GM23248 (cell line): ENCODE measurements at regions not wholly inside any gene's neighbourhood (a gene's known extent, or its start where the extent isn't known, plus 50 kb on each side); places are given as distances from the start of the nearest gene placed in this dataset.

Experiments
- DNase-seq: peaks from one replicate; pipeline ENCODE4 v3.0.0-alpha.2; 2015
- H2AFZ ChIP-seq: fragments of 200-600 bp; sonication (generic); 2 replicates; pipeline ENCODE4 v1.6.1; 2016; ENCODE audit warnings: antibody characterized with exemption
- H3F3A ChIP-seq: fragments of 200-600 bp; sonication (generic); 2 replicates; pipeline ENCODE4 v1.6.1; 2016; ENCODE audit warnings: mild to moderate bottlenecking, antibody characterized with exemption, mixed run types; ENCODE audit not compliant: insufficient read depth
- H3K27ac ChIP-seq: fragments of 200-600 bp; sonication (generic); 2 replicates; pipeline ENCODE4 v1.5.1; 2016; ENCODE audit warnings: mild to moderate bottlenecking
- H3K27me3 ChIP-seq: fragments of 200-600 bp; sonication (generic); replicated peaks from 2 replicates; pipeline ENCODE4 v1.6.1; 2016; ENCODE audit warnings: mild to moderate bottlenecking; ENCODE audit not compliant: insufficient read depth
- H3K36me3 ChIP-seq: fragments of 200-600 bp; sonication (generic); 2 replicates; pipeline ENCODE4 v1.6.1; 2016; ENCODE audit warnings: low read depth, mild to moderate bottlenecking
- H3K4me1 ChIP-seq: fragments of 200-600 bp; sonication (generic); 2 replicates; pipeline ENCODE4 v1.6.1; 2016; ENCODE audit warnings: mild to moderate bottlenecking; ENCODE audit not compliant: insufficient read depth
- H3K4me2 ChIP-seq: fragments of 200-600 bp; sonication (generic); one replicate; pipeline ENCODE4 v1.6.1; 2016; ENCODE audit warnings: mild to moderate bottlenecking; ENCODE audit not compliant: unreplicated experiment
- H3K4me3 ChIP-seq: fragments of 200-600 bp; sonication (generic); 2 replicates; pipeline ENCODE4 v1.5.1; 2016; ENCODE audit warnings: mild to moderate bottlenecking
- H3K79me2 ChIP-seq: fragments of 200-600 bp; sonication (generic); 2 replicates; pipeline ENCODE4 v1.6.1; 2016; ENCODE audit warnings: mild to moderate bottlenecking; ENCODE audit not compliant: insufficient read depth
- H3K9ac ChIP-seq: fragments of 200-600 bp; sonication (generic); 2 replicates; pipeline ENCODE4 v1.6.1; 2016; ENCODE audit warnings: mild to moderate bottlenecking
- H3K9me2 ChIP-seq: fragments of 200-600 bp; sonication (generic); 2 replicates; pipeline ENCODE4 v1.6.1; 2016; ENCODE audit warnings: mixed run types, mild to moderate bottlenecking, moderate library complexity; ENCODE audit not compliant: insufficient read depth
- H3K9me3 ChIP-seq: fragments of 200-600 bp; sonication (generic); one replicate; pipeline ENCODE4 v1.6.1; 2017; ENCODE audit warnings: low read depth
- H4K20me1 ChIP-seq: fragments of 200-600 bp; sonication (generic); 2 replicates; pipeline ENCODE4 v1.6.0; 2016; ENCODE audit not compliant: insufficient read depth
- EZH2 ChIP-seq: fragments of 200-600 bp; sonication (generic); IDR thresholded peaks from 2 replicates; pipeline ENCODE4 v1.6.1; 2018; ENCODE audit warnings: antibody characterized with exemption, mild to moderate bottlenecking; ENCODE audit not compliant: insufficient read depth, poor library complexity, severe bottlenecking
- EZH2phosphoT487 ChIP-seq: fragments of 200-600 bp; sonication (generic); IDR thresholded peaks from 2 replicates; pipeline ENCODE4 v1.6.1; 2018; ENCODE audit warnings: antibody characterized with exemption, moderate library complexity, mild to moderate bottlenecking, low read depth; ENCODE audit not compliant: insufficient read depth
- WGBS, 2 experiments: methylation state at CpG; one replicate each; pipeline ENCODE4 v1.1.6; 2015 to 2017; ENCODE audit warnings: low lambda C conversion rate in 2 of 2, low coverage in 1 of 2; ENCODE audit errors: missing lambda C conversion rate in 2 of 2; 5-methylcytosine and 5-hydroxymethylcytosine counted together
- in situ Hi-C: fragments of 300-500 bp; cut with MboI; formaldehyde crosslinking; loops from 2 replicates; pipeline ENCODE4 v1.15.0; 2020

DNA sequence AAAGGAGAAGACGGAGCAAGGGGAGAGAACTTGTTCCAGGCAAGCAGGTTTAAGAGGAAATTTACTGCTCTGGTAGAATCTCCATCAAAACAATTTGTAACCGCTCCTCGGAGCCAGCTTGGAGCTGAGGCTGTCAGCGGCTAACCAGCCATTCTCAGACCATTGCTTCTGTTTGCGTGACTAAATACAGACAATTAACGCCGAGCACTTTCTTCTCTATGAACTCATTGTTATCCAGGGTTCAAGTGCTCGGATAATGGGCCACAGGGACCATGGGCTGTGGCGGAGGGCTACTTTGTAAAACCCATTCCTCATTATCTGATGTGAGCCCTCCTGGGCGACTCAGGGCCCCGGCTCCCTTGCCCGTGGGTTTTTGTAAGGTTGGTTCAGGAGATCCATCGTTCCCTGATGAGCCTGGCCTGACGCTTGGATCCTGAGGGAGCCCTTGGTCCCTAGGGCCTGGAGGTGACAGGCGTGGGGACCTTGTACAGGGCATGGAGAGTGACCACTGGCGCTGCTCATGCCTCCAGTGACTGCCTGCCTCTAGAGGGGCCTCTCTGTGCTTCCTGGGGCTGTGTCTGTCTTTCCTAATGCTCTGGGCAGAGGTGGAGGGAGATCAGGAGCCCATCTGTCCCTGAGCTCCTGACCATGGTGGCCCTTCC lies 61.5 kb upstream of the ZNF536 start:
- Histone ChIP-seq H3K27ac (no peak overlapping the region), H3K9ac (no peak overlapping the region), H2AFZ (no peak overlapping the region), H3K4me2 (no peak overlapping the region), H3K4me1 (no peaks in the 10 kb centered on the region), H3F3A (no peaks in the 10 kb centered on the region), H3K9me3 (no peaks in the 10 kb centered on the region), H3K79me2 (no peaks in the 10 kb centered on the region), H3K27me3 (no peaks in the 10 kb centered on the region; the same call in 1 of the 2 replicates), H3K9me2 (no peaks in the 10 kb centered on the region), H4K20me1 (no peaks in the 10 kb centered on the region), H3K4me3 (no peak overlapping the region), H3K36me3 (no peaks in the 10 kb centered on the region)
- DNase-seq = no peak
- no peak for TF ChIP-seq EZH2phosphoT487
- TF ChIP-seq EZH2 = no peak
- in situ Hi-C loops = no loop called here
- 78 to 85% methylated on average over 16 of the region's 16 CpGs for WGBS, 2 experiments

DNA sequence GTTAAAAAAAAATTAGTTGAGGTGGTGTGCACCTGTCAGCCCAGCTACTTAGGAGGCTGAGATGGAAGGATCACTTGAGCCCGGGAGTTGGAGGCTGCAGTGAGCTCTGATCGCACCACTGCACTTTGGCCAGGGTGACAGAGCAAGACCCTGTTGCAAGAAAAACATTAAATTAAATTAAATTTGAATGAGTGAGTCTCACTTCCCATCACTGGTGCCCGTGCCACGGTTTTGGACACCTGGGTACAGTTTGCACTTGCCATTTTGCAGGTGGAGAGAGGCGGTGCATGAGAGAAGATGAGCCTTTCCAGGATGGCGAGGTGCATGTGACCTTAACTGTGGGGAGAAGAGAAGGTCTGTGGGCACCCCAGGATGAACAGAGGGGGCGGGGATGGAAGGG lies 60.3 kb upstream of the ZNF536 start:
- TF ChIP-seq EZH2phosphoT487 (no peak), EZH2 (no peak)
- H3K27ac ChIP-seq = no peak overlapping the region
- H3K9me3 ChIP-seq = no peaks in the 10 kb centered on the region
- H3K79me2 ChIP-seq = no peaks in the 10 kb centered on the region
- in situ Hi-C loops = no loop called here
- H4K20me1 ChIP-seq = no peaks in the 10 kb centered on the region
- H3K4me1 ChIP-seq = no peaks in the 10 kb centered on the region
- no peak overlapping the region for H3K4me3 ChIP-seq
- no peak overlapping the region for H2AFZ ChIP-seq
- WGBS, 2 experiments = 79 to 87% methylated on average over 7 of the region's 7 CpGs
- DNase-seq = no peak
- H3K36me3 ChIP-seq = no peaks in the 10 kb centered on the region
- H3K27me3 ChIP-seq = no peaks in the 10 kb centered on the region; the same call in 1 of the 2 replicates
- no peak overlapping the region for H3K4me2 ChIP-seq
- H3K9ac ChIP-seq = no peak overlapping the region
- no peaks in the 10 kb centered on the region for H3K9me2 ChIP-seq
- H3F3A ChIP-seq = no peaks in the 10 kb centered on the region

DNA sequence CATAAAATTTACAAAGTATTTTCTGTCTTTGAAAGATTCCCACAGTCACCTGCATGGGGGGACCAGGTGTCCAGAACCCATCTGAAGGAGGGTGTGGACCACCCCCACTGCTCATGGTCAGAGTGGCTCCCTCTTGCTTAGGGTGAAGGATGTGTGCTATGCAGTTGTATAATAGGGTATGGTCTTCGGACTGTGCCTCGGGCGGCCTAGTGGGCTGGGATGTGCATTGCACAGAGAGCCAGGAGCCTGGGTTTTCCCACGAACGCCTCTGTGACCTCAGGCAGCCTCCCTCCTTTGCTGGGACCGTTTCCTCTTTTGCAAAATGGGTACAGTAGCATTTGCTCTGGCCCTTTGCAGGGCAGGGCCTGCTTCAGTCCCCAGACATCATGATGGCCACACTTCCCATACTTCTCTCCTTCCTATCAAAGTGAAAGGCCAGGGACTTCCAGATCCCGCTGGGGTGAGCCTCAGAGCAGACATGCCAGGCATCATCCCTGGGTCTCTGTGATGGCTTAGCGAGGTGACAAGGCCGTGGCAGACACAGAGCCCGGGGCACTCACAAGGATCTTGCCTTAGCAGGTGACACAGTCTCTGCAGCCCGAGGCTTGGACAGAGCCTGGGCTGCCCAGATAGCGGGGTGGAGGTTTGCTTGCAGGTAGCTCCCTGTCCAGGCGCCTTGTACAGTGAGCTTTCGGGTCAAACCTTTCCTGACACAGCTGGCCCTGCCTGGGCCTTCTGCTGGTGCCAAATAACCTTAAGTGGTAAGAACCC lies 59.4 kb upstream of the ZNF536 start:
- WGBS, 2 experiments = 78 to 81% methylated on average over 14 of the region's 14 CpGs
- no peaks in the 10 kb centered on the region for H3K9me2 ChIP-seq
- no peaks in the 10 kb centered on the region for H3K79me2 ChIP-seq
- in situ Hi-C loops = no loop called here
- no peaks in the 10 kb centered on the region for H4K20me1 ChIP-seq
- H3K4me2 ChIP-seq = no peak overlapping the region
- no peaks in the 10 kb centered on the region for H3K4me1 ChIP-seq
- H3K36me3 ChIP-seq = no peaks in the 10 kb centered on the region
- no peak for DNase-seq
- no peak overlapping the region for H3K9ac ChIP-seq
- H3F3A ChIP-seq = no peaks in the 10 kb centered on the region
- H3K27ac ChIP-seq = no peak overlapping the region
- no peaks in the 10 kb centered on the region for H3K9me3 ChIP-seq
- H2AFZ ChIP-seq = no peak overlapping the region
- no peaks in the 10 kb centered on the region for H3K27me3 ChIP-seq
- H3K4me3 ChIP-seq = no peak overlapping the region
- TF ChIP-seq EZH2 = no peak
- no peak for TF ChIP-seq EZH2phosphoT487

DNA sequence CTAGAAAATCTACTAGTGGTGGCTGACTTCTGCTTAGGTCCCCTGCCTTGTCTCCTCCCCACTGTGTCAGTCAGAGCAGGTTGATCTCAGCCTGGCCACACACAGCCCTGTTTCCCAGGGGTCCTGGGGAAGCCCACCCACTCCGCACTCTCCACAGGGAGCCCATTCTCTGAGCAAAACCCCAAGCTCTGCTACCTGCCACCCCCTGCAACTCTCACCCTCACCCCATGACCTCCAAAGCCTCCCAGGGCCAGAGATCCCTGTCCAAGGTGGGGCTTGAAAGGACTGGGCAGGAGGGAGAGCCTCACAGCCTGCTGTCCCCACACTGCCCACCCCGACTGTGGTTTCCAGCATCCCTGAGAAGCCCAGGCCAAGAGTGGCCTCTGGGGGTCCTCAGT lies 58.8 kb upstream of the ZNF536 start:
- H3K27ac ChIP-seq = no peak overlapping the region
- H3K9ac ChIP-seq = no peak overlapping the region
- no peaks in the 10 kb centered on the region for H3K79me2 ChIP-seq
- H3K9me2 ChIP-seq = no peaks in the 10 kb centered on the region
- TF ChIP-seq EZH2phosphoT487 (no peak), EZH2 (no peak)
- H4K20me1 ChIP-seq = no peaks in the 10 kb centered on the region
- H3K4me2 ChIP-seq = no peak overlapping the region
- no peaks in the 10 kb centered on the region for H3F3A ChIP-seq
- no peaks in the 10 kb centered on the region for H3K27me3 ChIP-seq
- in situ Hi-C loops = no loop called here
- H3K4me3 ChIP-seq = no peak overlapping the region
- WGBS, 2 experiments = 63 to 67% methylated on average over 1 to 2 of the region's 2 CpGs
- no peaks in the 10 kb centered on the region for H3K36me3 ChIP-seq
- no peak for DNase-seq
- H2AFZ ChIP-seq = no peak overlapping the region
- no peaks in the 10 kb centered on the region for H3K9me3 ChIP-seq
- no peaks in the 10 kb centered on the region for H3K4me1 ChIP-seq
